ENCODE measurements at regions not wholly inside any gene's neighbourhood (a gene's known extent, or its start where the extent isn't known, plus 50 kb on each side); places are given as distances from the start of the nearest gene placed in this dataset.

- H3K4me1 Mint-ChIP-seq = no peaks in the 10 kb centered on the region
- H3K4me3 Mint-ChIP-seq = no peak overlapping the region
- DNase-seq (no peak), ATAC-seq (ENCODE audit: low read depth in 2 of 2) (no peak)
- no peak overlapping the region for H3K27ac Mint-ChIP-seq
- H3K36me3 Mint-ChIP-seq = no peaks in the 10 kb centered on the region
- peaks cover 0 to 14% (median 4%) of the 10 kb centered on the region in 7 donors for H3K9me3 Mint-ChIP-seq
- H3K27me3 Mint-ChIP-seq = no peaks in the 10 kb centered on the region
Measured at GRCh38 chr2:180524499-180524898, 455.9 kb upstream of the UBE2E3 start.

GRCh38 chr2:180523621-180524340 lies 456.6 kb upstream of the UBE2E3 start:
- H3K4me1 Mint-ChIP-seq = no peaks in the 10 kb centered on the region
- peaks cover 0 to 12% (median 4%) of the 10 kb centered on the region in 7 donors for H3K9me3 Mint-ChIP-seq
- DNase-seq = no peak
- H3K36me3 Mint-ChIP-seq = no peaks in the 10 kb centered on the region
- H3K27ac Mint-ChIP-seq = no peak overlapping the region
- H3K27me3 Mint-ChIP-seq = no peaks in the 10 kb centered on the region
- no peak for ATAC-seq (ENCODE audit: low read depth in 2 of 2)
- H3K4me3 Mint-ChIP-seq = no peak overlapping the region

- Mint-ChIP-seq H3K27ac (no peak overlapping the region), H3K4me1 (no peaks in the 10 kb centered on the region), H3K4me3 (no peak overlapping the region), H3K36me3 (no peaks in the 10 kb centered on the region), H3K9me3 (peaks cover 0 to 4% (median 2%) of the 10 kb centered on the region in 7 donors), H3K27me3 (no peaks in the 10 kb centered on the region)
- DNase-seq = no peak
- no peak for ATAC-seq (ENCODE audit: low read depth in 2 of 2)
Measured at GRCh38 chr2:180520921-180521581, 459.4 kb upstream of the UBE2E3 start.

GRCh38 chr2:180520206-180520605 lies 460.2 kb upstream of the UBE2E3 start:
- Mint-ChIP-seq H3K4me3 (no peak overlapping the region), H3K9me3 (peaks cover 0 to 4% (median 0%) of the 10 kb centered on the region in 7 donors)

GRCh38 chr2:180519276-180519675 lies 461.1 kb upstream of the UBE2E3 start:
- H3K4me3 Mint-ChIP-seq = no peak overlapping the region
- no peak for DNase-seq
- H3K27ac Mint-ChIP-seq = no peak overlapping the region
- no peaks in the 10 kb centered on the region for H3K4me1 Mint-ChIP-seq
- H3K9me3 Mint-ChIP-seq = no peaks in the 10 kb centered on the region
- H3K36me3 Mint-ChIP-seq = no peaks in the 10 kb centered on the region
- ATAC-seq (ENCODE audit: low read depth in 2 of 2) = no peak
- no peaks in the 10 kb centered on the region for H3K27me3 Mint-ChIP-seq

More at GRCh38 chr2:180520206-180520605, 460.2 kb upstream of the UBE2E3 start:
- no peaks in the 10 kb centered on the region for H3K27me3 Mint-ChIP-seq
- H3K27ac Mint-ChIP-seq = peak overlapping the region in 1 of 6 donors; percentile 6
- no peaks in the 10 kb centered on the region for H3K36me3 Mint-ChIP-seq
- ATAC-seq (ENCODE audit: low read depth in 2 of 2) (no peak), DNase-seq (no peak)
- H3K4me1 Mint-ChIP-seq = no peaks in the 10 kb centered on the region

GRCh38 chr2:180516232-180516631 lies 464.2 kb upstream of the UBE2E3 start:
- Mint-ChIP-seq H3K9me3 (peaks cover 0 to 2% (median 0%) of the 10 kb centered on the region in 7 donors), H3K4me1 (no peaks in the 10 kb centered on the region), H3K27ac (no peak overlapping the region), H3K4me3 (no peak overlapping the region), H3K27me3 (no peaks in the 10 kb centered on the region), H3K36me3 (no peaks in the 10 kb centered on the region)
- ATAC-seq (ENCODE audit: low read depth in 2 of 2) (no peak), DNase-seq (no peak)

- no peak for DNase-seq
- Mint-ChIP-seq H3K4me3 (no peak overlapping the region), H3K27ac (no peak overlapping the region), H3K9me3 (peaks cover 0 to 2% (median 0%) of the 10 kb centered on the region in 7 donors), H3K36me3 (no peaks in the 10 kb centered on the region), H3K27me3 (no peaks in the 10 kb centered on the region), H3K4me1 (no peaks in the 10 kb centered on the region)
- no peak for ATAC-seq (ENCODE audit: low read depth in 2 of 2)
Measured at GRCh38 chr2:180513389-180513788, 467.0 kb upstream of the UBE2E3 start.

- Mint-ChIP-seq H3K4me3 (no peak overlapping the region), H3K27ac (no peak overlapping the region), H3K36me3 (no peaks in the 10 kb centered on the region), H3K9me3 (peaks cover 0 to 2% (median 0%) of the 10 kb centered on the region in 7 donors), H3K27me3 (no peaks in the 10 kb centered on the region), H3K4me1 (no peaks in the 10 kb centered on the region)
- DNase-seq (no peak), ATAC-seq (ENCODE audit: low read depth in 2 of 2) (no peak)
Measured at GRCh38 chr2:180508458-180508857, 471.9 kb upstream of the UBE2E3 start.

- no peak overlapping the region for H3K27ac Mint-ChIP-seq
- H3K4me1 Mint-ChIP-seq = no peaks in the 10 kb centered on the region
- no peak overlapping the region for H3K4me3 Mint-ChIP-seq
- no peaks in the 10 kb centered on the region for H3K9me3 Mint-ChIP-seq
- no peak for ATAC-seq (ENCODE audit: low read depth in 2 of 2)
- no peak for DNase-seq
- H3K27me3 Mint-ChIP-seq = no peaks in the 10 kb centered on the region
- H3K36me3 Mint-ChIP-seq = no peaks in the 10 kb centered on the region
Measured at GRCh38 chr2:180507028-180507427, 473.4 kb upstream of the UBE2E3 start.

- H3K27ac Mint-ChIP-seq = no peak overlapping the region
- no peak overlapping the region for H3K4me3 Mint-ChIP-seq
- no peaks in the 10 kb centered on the region for H3K4me1 Mint-ChIP-seq
- ATAC-seq (ENCODE audit: low read depth in 2 of 2) (no peak), DNase-seq (no peak)
- no peaks in the 10 kb centered on the region for H3K36me3 Mint-ChIP-seq
- H3K9me3 Mint-ChIP-seq = no peaks in the 10 kb centered on the region
- no peaks in the 10 kb centered on the region for H3K27me3 Mint-ChIP-seq
Measured at GRCh38 chr2:180505203-180505602, 475.2 kb upstream of the UBE2E3 start.

GRCh38 chr2:180497621-180498152 lies 482.7 kb upstream of the UBE2E3 start:
- Mint-ChIP-seq H3K9me3 (peaks cover 3 to 8% (median 5%) of the 10 kb centered on the region in 7 donors), H3K27ac (no peak overlapping the region), H3K36me3 (no peaks in the 10 kb centered on the region), H3K4me3 (no peak overlapping the region), H3K27me3 (no peaks in the 10 kb centered on the region), H3K4me1 (no peaks in the 10 kb centered on the region)
- ATAC-seq (ENCODE audit: low read depth in 2 of 2) (no peak), DNase-seq (no peak)

- H3K4me1 Mint-ChIP-seq = no peaks in the 10 kb centered on the region
- DNase-seq (no peak), ATAC-seq (ENCODE audit: low read depth in 2 of 2) (no peak)
- H3K27me3 Mint-ChIP-seq = no peaks in the 10 kb centered on the region
- H3K27ac Mint-ChIP-seq = no peak overlapping the region
- peaks cover 3 to 14% (median 7%) of the 10 kb centered on the region in 7 donors for H3K9me3 Mint-ChIP-seq
- H3K4me3 Mint-ChIP-seq = no peak overlapping the region
- H3K36me3 Mint-ChIP-seq = no peaks in the 10 kb centered on the region
Measured at GRCh38 chr2:180495606-180496005, 484.8 kb upstream of the UBE2E3 start.

GRCh38 chr2:180494286-180494685 lies 486.1 kb upstream of the UBE2E3 start:
- Mint-ChIP-seq H3K27ac (no peak overlapping the region), H3K4me3 (no peak overlapping the region), H3K9me3 (peaks cover 3 to 16% (median 8%) of the 10 kb centered on the region in 7 donors), H3K4me1 (no peaks in the 10 kb centered on the region), H3K27me3 (no peaks in the 10 kb centered on the region), H3K36me3 (no peaks in the 10 kb centered on the region)
- ATAC-seq (ENCODE audit: low read depth in 2 of 2) (no peak), DNase-seq (no peak)

GRCh38 chr2:180482696-180483095 lies 475.6 kb upstream of the CWC22 start:
- Mint-ChIP-seq H3K4me1 (no peaks in the 10 kb centered on the region), H3K9me3 (no peaks in the 10 kb centered on the region), H3K4me3 (no peak overlapping the region), H3K36me3 (no peaks in the 10 kb centered on the region), H3K27me3 (no peaks in the 10 kb centered on the region), H3K27ac (no peak overlapping the region)
- DNase-seq (no peak), ATAC-seq (ENCODE audit: low read depth in 2 of 2) (no peak)
